ENCODE measurements at regions not wholly inside any gene's neighbourhood (a gene's known extent, or its start where the extent isn't known, plus 50 kb on each side); places are given as distances from the start of the nearest gene placed in this dataset.

DNA sequence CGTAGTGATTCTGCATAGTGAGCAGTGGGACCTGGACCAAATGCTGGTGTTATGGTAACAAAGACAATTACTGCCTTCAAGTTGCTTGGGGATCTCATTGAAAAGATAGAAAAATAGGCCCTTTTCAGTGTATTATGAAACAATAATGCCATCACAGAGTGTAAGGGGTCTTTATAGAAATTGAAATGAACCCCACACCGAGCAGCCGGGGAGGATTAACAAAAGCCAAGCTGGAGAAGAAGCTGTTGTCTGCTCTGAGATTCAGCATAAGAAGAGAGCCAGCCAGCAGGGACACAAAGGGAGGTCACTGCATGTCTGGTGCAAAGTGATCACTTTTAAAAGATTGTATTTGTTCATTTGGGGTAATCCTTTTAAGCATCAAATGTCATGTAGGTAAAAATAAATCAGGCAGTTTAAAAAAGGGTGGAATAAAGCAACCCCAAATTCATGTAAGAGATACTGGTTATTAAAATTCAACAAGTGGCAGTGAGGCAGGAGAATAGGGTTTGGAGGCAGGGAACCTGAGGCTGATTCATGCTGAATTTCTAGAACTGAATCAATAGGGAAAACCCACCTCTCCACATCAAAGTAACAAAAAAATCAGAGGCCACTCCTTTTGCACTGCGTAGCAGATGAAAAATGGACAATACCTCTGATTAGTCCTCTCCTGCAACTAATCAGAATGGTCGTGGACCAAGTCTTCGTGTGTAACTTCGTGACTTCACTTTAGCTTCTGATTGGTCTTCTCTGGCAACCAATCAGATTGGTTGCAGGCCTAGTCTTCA lies 1548.3 kb upstream of the SLC10A2 start:
- TF ChIP-seq, protein P1, sequence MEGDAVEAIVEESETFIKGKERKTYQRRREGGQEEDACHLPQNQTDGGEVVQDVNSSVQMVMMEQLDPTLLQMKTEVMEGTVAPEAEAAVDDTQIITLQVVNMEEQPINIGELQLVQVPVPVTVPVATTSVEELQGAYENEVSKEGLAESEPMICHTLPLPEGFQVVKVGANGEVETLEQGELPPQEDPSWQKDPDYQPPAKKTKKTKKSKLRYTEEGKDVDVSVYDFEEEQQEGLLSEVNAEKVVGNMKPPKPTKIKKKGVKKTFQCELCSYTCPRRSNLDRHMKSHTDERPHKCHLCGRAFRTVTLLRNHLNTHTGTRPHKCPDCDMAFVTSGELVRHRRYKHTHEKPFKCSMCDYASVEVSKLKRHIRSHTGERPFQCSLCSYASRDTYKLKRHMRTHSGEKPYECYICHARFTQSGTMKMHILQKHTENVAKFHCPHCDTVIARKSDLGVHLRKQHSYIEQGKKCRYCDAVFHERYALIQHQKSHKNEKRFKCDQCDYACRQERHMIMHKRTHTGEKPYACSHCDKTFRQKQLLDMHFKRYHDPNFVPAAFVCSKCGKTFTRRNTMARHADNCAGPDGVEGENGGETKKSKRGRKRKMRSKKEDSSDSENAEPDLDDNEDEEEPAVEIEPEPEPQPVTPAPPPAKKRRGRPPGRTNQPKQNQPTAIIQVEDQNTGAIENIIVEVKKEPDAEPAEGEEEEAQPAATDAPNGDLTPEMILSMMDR (IDR thresholded peaks at IDR 0.05; ENCODE audit: low read depth, low read length, poor library complexity, severe bottlenecking) = no peak
- TF ChIP-seq EZH2phosphoT487 (IDR thresholded peaks at IDR 0.05; ENCODE audit: borderline replicate concordance, low read length) = no peak
